Peyer's patch (tissue), 4 donors: ENCODE measurements at regions not wholly inside any gene's neighbourhood (a gene's known extent, or its start where the extent isn't known, plus 50 kb on each side); places are given as distances from the start of the nearest gene placed in this dataset.

Experiments
- POLR2A ChIP-seq, 2 donors: fragments of 450-650 bp; IDR thresholded peaks; one replicate each; pipeline ENCODE4 v1.5.1; 2017; ENCODE audit warnings: antibody characterized with exemption in 2 of 2, mild to moderate bottlenecking in 2 of 2, moderate library complexity in 2 of 2
- TF ChIP-seq, protein P1 (sequence below), 6 experiments: fragments of 450-650 bp in 4 of 6; fragments of 200-600 bp in 2 of 6; sonication (generic) in 1 of 6; IDR thresholded peaks; one replicate each; pipeline ENCODE4 v1.5.1; 2017 to 2019; ENCODE audit warnings: antibody characterized with exemption in 6 of 6, mild to moderate bottlenecking in 3 of 6, moderate library complexity in 1 of 6

DNA sequence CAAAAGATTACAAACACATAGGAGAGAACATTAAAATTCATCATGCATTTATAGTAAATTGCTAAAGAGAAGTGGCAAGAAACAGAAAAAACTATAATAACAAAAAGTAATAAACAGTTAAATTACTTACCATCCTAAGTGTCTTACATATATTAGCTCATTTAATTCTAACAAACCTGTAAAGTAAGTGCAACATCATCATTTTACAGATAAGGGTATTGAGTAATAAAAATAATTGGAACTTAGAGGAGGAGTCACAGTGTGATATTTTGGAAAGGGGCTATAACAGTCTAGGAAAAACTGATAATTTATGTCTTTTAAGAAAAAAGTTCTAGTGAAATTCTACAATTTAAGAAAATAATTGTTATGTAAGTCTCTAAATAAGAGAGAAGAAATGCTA is 592.8 kb downstream of the DMRTA1 start:
- TF ChIP-seq, protein P1, sequence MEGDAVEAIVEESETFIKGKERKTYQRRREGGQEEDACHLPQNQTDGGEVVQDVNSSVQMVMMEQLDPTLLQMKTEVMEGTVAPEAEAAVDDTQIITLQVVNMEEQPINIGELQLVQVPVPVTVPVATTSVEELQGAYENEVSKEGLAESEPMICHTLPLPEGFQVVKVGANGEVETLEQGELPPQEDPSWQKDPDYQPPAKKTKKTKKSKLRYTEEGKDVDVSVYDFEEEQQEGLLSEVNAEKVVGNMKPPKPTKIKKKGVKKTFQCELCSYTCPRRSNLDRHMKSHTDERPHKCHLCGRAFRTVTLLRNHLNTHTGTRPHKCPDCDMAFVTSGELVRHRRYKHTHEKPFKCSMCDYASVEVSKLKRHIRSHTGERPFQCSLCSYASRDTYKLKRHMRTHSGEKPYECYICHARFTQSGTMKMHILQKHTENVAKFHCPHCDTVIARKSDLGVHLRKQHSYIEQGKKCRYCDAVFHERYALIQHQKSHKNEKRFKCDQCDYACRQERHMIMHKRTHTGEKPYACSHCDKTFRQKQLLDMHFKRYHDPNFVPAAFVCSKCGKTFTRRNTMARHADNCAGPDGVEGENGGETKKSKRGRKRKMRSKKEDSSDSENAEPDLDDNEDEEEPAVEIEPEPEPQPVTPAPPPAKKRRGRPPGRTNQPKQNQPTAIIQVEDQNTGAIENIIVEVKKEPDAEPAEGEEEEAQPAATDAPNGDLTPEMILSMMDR (IDR thresholded peaks at IDR 0.05) = no peak
- no peak for TF ChIP-seq POLR2A (IDR thresholded peaks at IDR 0.05)
